Head of caudate nucleus (tissue), 42 donors: ENCODE measurements at regions not wholly inside any gene's neighbourhood (a gene's known extent, or its start where the extent isn't known, plus 50 kb on each side); places are given as distances from the start of the nearest gene placed in this dataset.
"Not testable (repeated sequence)": the region's sequence is repeated elsewhere in the genome, so short reads cannot be mapped to it uniquely, and the experiment has no call there.

ENCODE experiments used
- DNase-seq, 42 donors: peaks; one replicate each; pipeline versions ENCODE4 v3.0.0 to v3.0.0-alpha.2; 2020 to 2021; ENCODE audit warnings: mixed read lengths in 7 of 42
- intact Hi-C: fragments of 100-400 bp; cut with DNase I; formaldehyde crosslinking; loops from one replicate; pipeline ENCODE4 v1.15.0; 2022

GRCh38 chr16:88303405-88303804, 79.4 kb upstream of the ZNF469 start:
- DNase-seq, result no peak

GRCh38 chr16:88303890-88304819, 78.6 kb upstream of the ZNF469 start:
- intact Hi-C loops, result no loop called here
- no peak for DNase-seq

More at GRCh38 chr16:88303405-88303804, 79.4 kb upstream of the ZNF469 start:
- intact Hi-C loops, result no loop called here

- DNase-seq, result no peak
Observed at GRCh38 chr16:88305176-88305575, 77.6 kb upstream of the ZNF469 start.

GRCh38 chr16:88306411-88306810, 76.3 kb upstream of the ZNF469 start:
- no peak for DNase-seq
- intact Hi-C loops, result no loop called here

More at GRCh38 chr16:88305176-88305575, 77.6 kb upstream of the ZNF469 start:
- intact Hi-C loops, result no loop called here

- intact Hi-C loops, result no loop called here
- DNase-seq, result no peak
Observed at GRCh38 chr16:88306860-88307545, 75.8 kb upstream of the ZNF469 start.

GRCh38 chr16:88308441-88309173, 74.2 kb upstream of the ZNF469 start:
- no peak for DNase-seq

GRCh38 chr16:88309174-88309907, 73.4 kb upstream of the ZNF469 start:
- no peak for DNase-seq
- intact Hi-C loops, result no loop called here

More at GRCh38 chr16:88308441-88309173, 74.2 kb upstream of the ZNF469 start:
- intact Hi-C loops, result no loop called here

GRCh38 chr16:88309908-88310265, 72.9 kb upstream of the ZNF469 start:
- intact Hi-C loops, result no loop called here
- no peak for DNase-seq

GRCh38 chr16:88310796-88311605, 71.8 kb upstream of the ZNF469 start:
- no peak for DNase-seq
- intact Hi-C loops, result no loop called here

GRCh38 chr16:88311860-88312259, 70.9 kb upstream of the ZNF469 start:
- intact Hi-C loops, result not testable (repeated sequence)

GRCh38 chr16:88312732-88313131, 70.0 kb upstream of the ZNF469 start:
- DNase-seq, result no peak

More at GRCh38 chr16:88311860-88312259, 70.9 kb upstream of the ZNF469 start:
- DNase-seq, result not testable (repeated sequence)

GRCh38 chr16:88314991-88315542, 67.7 kb upstream of the ZNF469 start:
- DNase-seq, result no peak
- intact Hi-C loops, result no loop called here

More at GRCh38 chr16:88312732-88313131, 70.0 kb upstream of the ZNF469 start:
- intact Hi-C loops, result no loop called here

GRCh38 chr16:88315543-88316105, 67.1 kb upstream of the ZNF469 start:
- intact Hi-C loops, result no loop called here
- no peak for DNase-seq

GRCh38 chr16:88316151-88316550, 66.6 kb upstream of the ZNF469 start:
- intact Hi-C loops, result no loop called here
- no peak for DNase-seq

GRCh38 chr16:88316941-88317612, 65.7 kb upstream of the ZNF469 start:
- DNase-seq, result no peak
- intact Hi-C loops, result no loop called here

- DNase-seq, result no peak
- intact Hi-C loops, result no loop called here
Observed at GRCh38 chr16:88317613-88317965, 65.2 kb upstream of the ZNF469 start.

- DNase-seq, result no peak
- intact Hi-C loops, result no loop called here
Observed at GRCh38 chr16:88318051-88318450, 64.7 kb upstream of the ZNF469 start.
